ENCODE measurements at regions not wholly inside any gene's neighbourhood (a gene's known extent, or its start where the extent isn't known, plus 50 kb on each side); places are given as distances from the start of the nearest gene placed in this dataset.

GRCh38 chr10:52651293-52651692, 121.3 kb downstream of the MBL2 start:
- DNase-seq: no peak

- peak; percentile 49 for DNase-seq
Measured at GRCh38 chr10:52652431-52653262, 119.9 kb downstream of the MBL2 start.

GRCh38 chr10:52653263-52653909, 119.2 kb downstream of the MBL2 start:
- no peak for DNase-seq

- DNase-seq: no peak
Measured at GRCh38 chr10:52654201-52654600, 118.4 kb downstream of the MBL2 start.

- DNase-seq: no peak
Measured at GRCh38 chr10:52658112-52658511, 114.5 kb downstream of the MBL2 start.

GRCh38 chr10:52659085-52659484, 113.5 kb downstream of the MBL2 start:
- no peak for DNase-seq

GRCh38 chr10:52662256-52662655, 110.3 kb downstream of the MBL2 start:
- DNase-seq: no peak

GRCh38 chr10:52663161-52663560, 109.4 kb downstream of the MBL2 start:
- DNase-seq: no peak

- no peak for DNase-seq
Measured at GRCh38 chr10:52664629-52665028, 108.0 kb downstream of the MBL2 start.

GRCh38 chr10:52665821-52666220, 106.8 kb downstream of the MBL2 start:
- no peak for DNase-seq

GRCh38 chr10:52666931-52667330, 105.7 kb downstream of the MBL2 start:
- no peak for DNase-seq

GRCh38 chr10:52668024-52668423, 104.6 kb downstream of the MBL2 start:
- DNase-seq: peak; percentile 14

- no peak for DNase-seq
Measured at GRCh38 chr10:52672880-52673279, 99.7 kb downstream of the MBL2 start.

- DNase-seq: no peak
Measured at GRCh38 chr10:52673468-52673867, 99.1 kb downstream of the MBL2 start.

GRCh38 chr10:52674474-52674873, 98.1 kb downstream of the MBL2 start:
- DNase-seq: no peak

- DNase-seq: peak; percentile 51
Measured at GRCh38 chr10:52677086-52677485, 95.5 kb downstream of the MBL2 start.

- no peak for DNase-seq
Measured at GRCh38 chr10:52678611-52679010, 94.0 kb downstream of the MBL2 start.

GRCh38 chr10:52679117-52679516, 93.5 kb downstream of the MBL2 start:
- DNase-seq: no peak

GRCh38 chr10:52682766-52683165, 89.8 kb downstream of the MBL2 start:
- DNase-seq: no peak

- no peak for DNase-seq
Measured at GRCh38 chr10:52683776-52684175, 88.8 kb downstream of the MBL2 start.

GRCh38 chr10:52688899-52689298, 83.7 kb downstream of the MBL2 start:
- no peak for DNase-seq

- DNase-seq: no peak
Measured at GRCh38 chr10:52696232-52696631, 76.4 kb downstream of the MBL2 start.

- DNase-seq: no peak
Measured at GRCh38 chr10:52701647-52702046, 70.9 kb downstream of the MBL2 start.

- no peak for DNase-seq
Measured at GRCh38 chr10:52703451-52703850, 69.1 kb downstream of the MBL2 start.
